GM12878 (cell line): ENCODE measurements at regions not wholly inside any gene's neighbourhood (a gene's known extent, or its start where the extent isn't known, plus 50 kb on each side); places are given as distances from the start of the nearest gene placed in this dataset.

Experiments
- ATAC-seq: fragments of 200-7000 bp; cut with Tn5 transposase; 3 replicates; pipeline ENCODE4 v1.9.1; 2020; ENCODE audit warnings: mild to moderate bottlenecking, moderate library complexity
- BruUV-seq: library from RNA; stranded (reverse); fragments of 400-500 nt; replicated peaks from 2 replicates; lab custom pipeline; 2021; lab: Mats Ljungman, UMichigan
- CTCF ChIA-PET: fragments of 300-600 bp; sonication (Branson Sonifier 250); formaldehyde crosslinking; extraction: SDS; loops from one replicate; lab custom pipeline; 2021; ENCODE audit warnings: inconsistent platforms; lab: Yijun Ruan, JAX
- POLR2A ChIA-PET: fragments of 350-600 bp; formaldehyde crosslinking; extraction: SDS; loops from one replicate; lab custom pipeline; 2021; ENCODE audit warnings: inconsistent platforms; lab: Charles Lee
- RAD21 ChIA-PET: fragments of 300-600 bp; sonication (Branson Sonifier 250); formaldehyde crosslinking; loops from one replicate; lab custom pipeline; 2023; ENCODE audit warnings: antibody characterized with exemption; ENCODE audit not compliant: unreplicated experiment; lab: Charles Lee
- SMC1A ChIA-PET: fragments of 300-600 bp; sonication (Branson Sonifier 250); formaldehyde crosslinking; loops from one replicate; lab custom pipeline; 2023; ENCODE audit not compliant: unreplicated experiment, uncharacterized antibody; lab: Charles Lee
- DNase-seq: peaks from one replicate; pipeline ENCODE4 v3.0.0-alpha.2; 2011; ENCODE audit warnings: low read depth, low spot score
- FAIRE-seq: peaks from 3 replicates; lab custom pipeline; 2011; peaks lifted over from hg19 to GRCh38; lab: Jason Lieb, UNC
- H2AFZ ChIP-seq: 2 replicates; pipeline ENCODE4 v1.6.0; 2011; ENCODE audit warnings: low read depth, low read length, control low read depth; ENCODE audit not compliant: control insufficient read depth
- H3K27ac ChIP-seq: 2 replicates; pipeline ENCODE4 v1.5.1; 2011; ENCODE audit warnings: control low read depth; ENCODE audit not compliant: control insufficient read depth, insufficient read depth
- H3K27me3 ChIP-seq, 2 experiments: replicated peaks in 1 of 2; 2 replicates each; pipeline versions ENCODE4 v1.6.0 to v1.6.1; 2011; ENCODE audit warnings: low read length in 1 of 2; ENCODE audit not compliant: control insufficient read depth in 2 of 2, insufficient read depth in 2 of 2
- H3K36me3 ChIP-seq, 2 experiments: 2 replicates each; pipeline ENCODE4 v1.5.1; 2011; ENCODE audit warnings: low read length in 1 of 2; ENCODE audit not compliant: control insufficient read depth in 2 of 2, insufficient read depth in 2 of 2
- H3K4me1 ChIP-seq: 2 replicates; pipeline ENCODE4 v1.6.1; 2011; ENCODE audit warnings: mild to moderate bottlenecking, low read length, moderate library complexity, mixed read lengths; ENCODE audit not compliant: control insufficient read depth, insufficient read depth
- H3K4me2 ChIP-seq: 2 replicates; pipeline ENCODE4 v1.6.0; 2011; ENCODE audit warnings: control low read depth; ENCODE audit not compliant: control insufficient read depth, insufficient read depth
- H3K4me3 ChIP-seq: fragments of 200-600 bp; sonication (generic); 2 replicates; pipeline ENCODE4 v1.5.1; 2016
- H3K79me2 ChIP-seq: 2 replicates; pipeline ENCODE4 v1.6.0; 2011; ENCODE audit warnings: low read length; ENCODE audit not compliant: control insufficient read depth, insufficient read depth
- H3K9ac ChIP-seq: 2 replicates; pipeline ENCODE4 v1.8.0; 2011; ENCODE audit warnings: low read length, control low read depth, mixed read lengths; ENCODE audit not compliant: control insufficient read depth, insufficient read depth
- H3K9me3 ChIP-seq: replicated peaks from 3 replicates; pipeline ENCODE4 v1.5.1; 2011; ENCODE audit warnings: mild to moderate bottlenecking, low read length; ENCODE audit not compliant: control insufficient read depth, insufficient read depth
- H4K20me1 ChIP-seq: 2 replicates; pipeline ENCODE4 v1.6.0; 2011; ENCODE audit not compliant: control insufficient read depth, insufficient read depth
- ATF7 ChIP-seq: fragments of 450-650 bp; IDR thresholded peaks from 2 replicates; pipeline ENCODE4 v1.6.1; 2016; ENCODE audit warnings: low read depth, mild to moderate bottlenecking
- EGR1 ChIP-seq, 2 experiments: IDR thresholded peaks; 1 replicate in 1 of 2; 2 replicates in 1 of 2; pipeline ENCODE4 v1.6.1; 2011 to 2012; ENCODE audit warnings: low read depth in 2 of 2, low read length in 2 of 2, borderline replicate concordance in 1 of 2, mild to moderate bottlenecking in 1 of 2, moderate library complexity in 1 of 2
- EP300 ChIP-seq, 2 experiments: fragments of 150-350 bp in 1 of 2; IDR thresholded peaks; 2 replicates each; pipeline ENCODE4 v1.6.1; 2011 to 2012; ENCODE audit warnings: low read depth in 2 of 2, low read length in 2 of 2, borderline replicate concordance in 1 of 2, improper control_type of control experiment in 1 of 2, inconsistent platforms in 1 of 2; ENCODE audit not compliant: control insufficient read depth in 1 of 2
- ESRRA ChIP-seq: IDR thresholded peaks from 2 replicates; pipeline ENCODE4 v1.6.1; 2012; ENCODE audit warnings: mild to moderate bottlenecking, low read length, improper control_type of control experiment
- MTA2 ChIP-seq: fragments of 450-650 bp; IDR thresholded peaks from 2 replicates; pipeline ENCODE4 v1.6.1; 2016; ENCODE audit warnings: low read depth, mild to moderate bottlenecking, moderate library complexity
- NR2F1 ChIP-seq: fragments of 450-650 bp; conservative IDR thresholded peaks from 2 replicates; pipeline ENCODE4 v1.6.1; 2017; ENCODE audit warnings: mild to moderate bottlenecking
- PAX8 ChIP-seq: fragments of 450-650 bp; IDR thresholded peaks from 2 replicates; pipeline ENCODE4 v1.6.1; 2017; ENCODE audit warnings: mild to moderate bottlenecking, moderate library complexity
- SRF ChIP-seq, 2 experiments: IDR thresholded peaks; 2 replicates each; pipeline ENCODE4 v1.6.1; 2011; ENCODE audit warnings: low read depth in 2 of 2, low read length in 2 of 2, mild to moderate bottlenecking in 1 of 2, moderate library complexity in 1 of 2
- TBL1XR1 ChIP-seq: IDR thresholded peaks from 2 replicates; pipeline ENCODE4 v1.6.1; 2012; ENCODE audit warnings: low read depth, low read length, improper control_type of control experiment
- YY1 ChIP-seq: IDR thresholded peaks from 2 replicates; pipeline ENCODE4 v1.6.1; 2011; ENCODE audit warnings: low read depth, mild to moderate bottlenecking, low read length
- whole genome bisulfite sequencing: methylation state at CpG from one replicate; pipeline ENCODE4 v1.1.6; 2016; ENCODE audit warnings: low lambda C conversion rate; ENCODE audit not compliant: insufficient replicate concordance, insufficient coverage; ENCODE audit errors: missing lambda C conversion rate; 5-methylcytosine and 5-hydroxymethylcytosine counted together
- in situ Hi-C: fragments of 300-500 bp; cut with MboI; formaldehyde crosslinking; loops from 9 replicates; pipeline ENCODE4 v1.14.3; 2018; ENCODE audit warnings: mixed read lengths
- intact Hi-C: fragments of 100-400 bp; cut with micrococcal nuclease; formaldehyde crosslinking; loops from one replicate; pipeline ENCODE4 v1.14.2; 2022; ENCODE audit not compliant: unreplicated experiment
- TF ChIP-seq, protein P1 (sequence below): fragments of 450-650 bp; IDR thresholded peaks from 2 replicates; pipeline ENCODE4 v1.6.1; 2014; ENCODE audit warnings: mild to moderate bottlenecking
- TF ChIP-seq, protein P2 (sequence below): IDR thresholded peaks from 2 replicates; pipeline ENCODE4 v1.6.1; 2012; ENCODE audit warnings: mild to moderate bottlenecking, low read depth, low read length
- TF ChIP-seq, protein P3 (sequence below): fragments of 450-650 bp; IDR thresholded peaks from 2 replicates; pipeline ENCODE4 v1.6.1; 2018; ENCODE audit warnings: borderline replicate concordance, mild to moderate bottlenecking; ENCODE audit not compliant: partially characterized antibody
- TF ChIP-seq, protein P4 (sequence below): fragments of 450-650 bp; formaldehyde crosslinking; IDR thresholded peaks from 2 replicates; pipeline ENCODE4 v1.4.0; 2022; ENCODE audit warnings: mild to moderate bottlenecking, moderate library complexity

DNA sequence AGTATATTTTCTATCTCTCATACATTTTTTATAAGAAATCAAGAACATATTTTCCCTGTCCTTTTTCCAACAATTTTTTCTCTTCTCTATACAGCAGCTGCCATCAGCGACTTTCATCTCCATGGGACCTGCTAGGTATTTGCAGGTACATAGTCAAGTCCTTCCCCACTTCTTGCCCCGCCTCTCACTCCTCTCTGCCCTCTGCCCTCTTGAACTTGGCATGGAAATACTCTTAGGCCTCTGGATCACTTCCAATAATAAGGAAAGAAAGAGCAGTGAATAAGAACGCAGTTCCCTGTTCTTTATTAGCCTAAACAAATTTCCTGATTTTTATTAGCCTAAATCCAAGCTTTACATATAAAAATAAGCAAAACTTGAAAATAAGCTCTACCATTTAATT lies 353.1 kb downstream of the SEC23A start:
- Histone ChIP-seq H4K20me1 (no peaks in the 10 kb centered on the region), H3K4me3 (no peak overlapping the region), H3K27me3 (no peaks in the 10 kb centered on the region), H3K9ac (no peak overlapping the region), H3K4me1 (no peaks in the 10 kb centered on the region), H3K4me2 (no peak overlapping the region), H3K36me3 (no peaks in the 10 kb centered on the region), H3K9me3 (no peaks in the 10 kb centered on the region), H3K79me2 (no peaks in the 10 kb centered on the region), H2AFZ (no peak overlapping the region), H3K27ac (no peak overlapping the region)
- ChIA-PET POLR2A (no interaction called here), SMC1A (no interaction called here), RAD21 (no interaction called here), CTCF (no interaction called here)
- intact Hi-C loops, result no loop called here
- DNase-seq (no peak), FAIRE-seq (no peak), ATAC-seq (no peak)
- 16% methylated on average over 2 of the region's 3 CpGs for WGBS
- no TSS peak for BruUV-seq
- in situ Hi-C loops, result no loop called here
- TF ChIP-seq MTA2, result no peak
- TF ChIP-seq, protein P1, sequence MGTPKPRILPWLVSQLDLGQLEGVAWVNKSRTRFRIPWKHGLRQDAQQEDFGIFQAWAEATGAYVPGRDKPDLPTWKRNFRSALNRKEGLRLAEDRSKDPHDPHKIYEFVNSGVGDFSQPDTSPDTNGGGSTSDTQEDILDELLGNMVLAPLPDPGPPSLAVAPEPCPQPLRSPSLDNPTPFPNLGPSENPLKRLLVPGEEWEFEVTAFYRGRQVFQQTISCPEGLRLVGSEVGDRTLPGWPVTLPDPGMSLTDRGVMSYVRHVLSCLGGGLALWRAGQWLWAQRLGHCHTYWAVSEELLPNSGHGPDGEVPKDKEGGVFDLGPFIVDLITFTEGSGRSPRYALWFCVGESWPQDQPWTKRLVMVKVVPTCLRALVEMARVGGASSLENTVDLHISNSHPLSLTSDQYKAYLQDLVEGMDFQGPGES, result no peak
- no peak for TF ChIP-seq ESRRA
- TF ChIP-seq PAX8, result no peak
- no peak for TF ChIP-seq YY1
- TF ChIP-seq TBL1XR1, result no peak
- no peak for TF ChIP-seq SRF (IDR thresholded peaks at IDR 0.05; ENCODE audit: low read depth in 2 of 2, low read length in 2 of 2)
- TF ChIP-seq EGR1 (IDR thresholded peaks at IDR 0.05; ENCODE audit: borderline replicate concordance in 1 of 2, low read depth in 2 of 2, low read length in 2 of 2), result no peak
- TF ChIP-seq, protein P2, sequence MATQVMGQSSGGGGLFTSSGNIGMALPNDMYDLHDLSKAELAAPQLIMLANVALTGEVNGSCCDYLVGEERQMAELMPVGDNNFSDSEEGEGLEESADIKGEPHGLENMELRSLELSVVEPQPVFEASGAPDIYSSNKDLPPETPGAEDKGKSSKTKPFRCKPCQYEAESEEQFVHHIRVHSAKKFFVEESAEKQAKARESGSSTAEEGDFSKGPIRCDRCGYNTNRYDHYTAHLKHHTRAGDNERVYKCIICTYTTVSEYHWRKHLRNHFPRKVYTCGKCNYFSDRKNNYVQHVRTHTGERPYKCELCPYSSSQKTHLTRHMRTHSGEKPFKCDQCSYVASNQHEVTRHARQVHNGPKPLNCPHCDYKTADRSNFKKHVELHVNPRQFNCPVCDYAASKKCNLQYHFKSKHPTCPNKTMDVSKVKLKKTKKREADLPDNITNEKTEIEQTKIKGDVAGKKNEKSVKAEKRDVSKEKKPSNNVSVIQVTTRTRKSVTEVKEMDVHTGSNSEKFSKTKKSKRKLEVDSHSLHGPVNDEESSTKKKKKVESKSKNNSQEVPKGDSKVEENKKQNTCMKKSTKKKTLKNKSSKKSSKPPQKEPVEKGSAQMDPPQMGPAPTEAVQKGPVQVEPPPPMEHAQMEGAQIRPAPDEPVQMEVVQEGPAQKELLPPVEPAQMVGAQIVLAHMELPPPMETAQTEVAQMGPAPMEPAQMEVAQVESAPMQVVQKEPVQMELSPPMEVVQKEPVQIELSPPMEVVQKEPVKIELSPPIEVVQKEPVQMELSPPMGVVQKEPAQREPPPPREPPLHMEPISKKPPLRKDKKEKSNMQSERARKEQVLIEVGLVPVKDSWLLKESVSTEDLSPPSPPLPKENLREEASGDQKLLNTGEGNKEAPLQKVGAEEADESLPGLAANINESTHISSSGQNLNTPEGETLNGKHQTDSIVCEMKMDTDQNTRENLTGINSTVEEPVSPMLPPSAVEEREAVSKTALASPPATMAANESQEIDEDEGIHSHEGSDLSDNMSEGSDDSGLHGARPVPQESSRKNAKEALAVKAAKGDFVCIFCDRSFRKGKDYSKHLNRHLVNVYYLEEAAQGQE, result no peak
- TF ChIP-seq, protein P3, sequence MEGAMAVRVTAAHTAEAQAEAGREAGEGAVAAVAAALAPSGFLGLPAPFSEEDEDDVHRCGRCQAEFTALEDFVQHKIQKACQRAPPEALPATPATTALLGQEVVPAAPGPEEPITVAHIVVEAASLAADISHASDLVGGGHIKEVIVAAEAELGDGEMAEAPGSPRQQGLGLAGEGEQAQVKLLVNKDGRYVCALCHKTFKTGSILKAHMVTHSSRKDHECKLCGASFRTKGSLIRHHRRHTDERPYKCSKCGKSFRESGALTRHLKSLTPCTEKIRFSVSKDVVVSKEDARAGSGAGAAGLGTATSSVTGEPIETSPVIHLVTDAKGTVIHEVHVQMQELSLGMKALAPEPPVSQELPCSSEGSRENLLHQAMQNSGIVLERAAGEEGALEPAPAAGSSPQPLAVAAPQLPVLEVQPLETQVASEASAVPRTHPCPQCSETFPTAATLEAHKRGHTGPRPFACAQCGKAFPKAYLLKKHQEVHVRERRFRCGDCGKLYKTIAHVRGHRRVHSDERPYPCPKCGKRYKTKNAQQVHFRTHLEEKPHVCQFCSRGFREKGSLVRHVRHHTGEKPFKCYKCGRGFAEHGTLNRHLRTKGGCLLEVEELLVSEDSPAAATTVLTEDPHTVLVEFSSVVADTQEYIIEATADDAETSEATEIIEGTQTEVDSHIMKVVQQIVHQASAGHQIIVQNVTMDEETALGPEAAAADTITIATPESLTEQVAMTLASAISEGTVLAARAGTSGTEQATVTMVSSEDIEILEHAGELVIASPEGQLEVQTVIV, result no peak
- TF ChIP-seq, protein P4, sequence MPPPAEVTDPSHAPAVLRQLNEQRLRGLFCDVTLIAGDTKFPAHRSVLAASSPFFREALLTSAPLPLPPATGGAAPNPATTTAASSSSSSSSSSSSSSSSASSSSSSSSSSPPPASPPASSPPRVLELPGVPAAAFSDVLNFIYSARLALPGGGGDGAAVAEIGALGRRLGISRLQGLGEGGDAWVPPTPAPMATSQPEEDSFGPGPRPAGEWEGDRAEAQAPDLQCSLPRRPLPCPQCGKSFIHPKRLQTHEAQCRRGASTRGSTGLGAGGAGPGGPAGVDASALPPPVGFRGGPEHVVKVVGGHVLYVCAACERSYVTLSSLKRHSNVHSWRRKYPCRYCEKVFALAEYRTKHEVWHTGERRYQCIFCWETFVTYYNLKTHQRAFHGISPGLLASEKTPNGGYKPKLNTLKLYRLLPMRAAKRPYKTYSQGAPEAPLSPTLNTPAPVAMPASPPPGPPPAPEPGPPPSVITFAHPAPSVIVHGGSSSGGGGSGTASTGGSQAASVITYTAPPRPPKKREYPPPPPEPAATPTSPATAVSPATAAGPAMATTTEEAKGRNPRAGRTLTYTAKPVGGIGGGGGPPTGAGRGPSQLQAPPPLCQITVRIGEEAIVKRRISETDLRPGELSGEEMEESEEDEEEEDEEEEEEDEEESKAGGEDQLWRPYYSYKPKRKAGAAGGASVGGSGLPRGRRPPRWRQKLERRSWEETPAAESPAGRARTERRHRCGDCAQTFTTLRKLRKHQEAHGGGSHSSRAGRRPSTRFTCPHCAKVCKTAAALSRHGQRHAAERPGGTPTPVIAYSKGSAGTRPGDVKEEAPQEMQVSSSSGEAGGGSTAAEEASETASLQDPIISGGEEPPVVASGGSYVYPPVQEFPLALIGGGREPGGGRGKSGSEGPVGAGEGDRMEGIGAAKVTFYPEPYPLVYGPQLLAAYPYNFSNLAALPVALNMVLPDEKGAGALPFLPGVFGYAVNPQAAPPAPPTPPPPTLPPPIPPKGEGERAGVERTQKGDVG, result no peak
- no peak for TF ChIP-seq ATF7
- TF ChIP-seq EP300 (IDR thresholded peaks at IDR 0.05; ENCODE audit: borderline replicate concordance in 1 of 2, control insufficient read depth in 1 of 2, low read depth in 2 of 2, low read length in 2 of 2), result no peak
- no peak for TF ChIP-seq NR2F1
